Loucy (cell line): ENCODE measurements at regions not wholly inside any gene's neighbourhood (a gene's known extent, or its start where the extent isn't known, plus 50 kb on each side); places are given as distances from the start of the nearest gene placed in this dataset.

Experiments used
- H2AFZ ChIP-seq: fragments of 200-600 bp; sonication (generic); 2 replicates; pipeline ENCODE4 v1.6.0; 2016; ENCODE audit warnings: antibody characterized with exemption, mild to moderate bottlenecking, low read length, moderate library complexity
- H3F3A ChIP-seq: fragments of 200-600 bp; 2 replicates; pipeline ENCODE4 v1.6.0; 2016; ENCODE audit warnings: antibody characterized with exemption, low read depth, mild to moderate bottlenecking
- H3K27me3 ChIP-seq: fragments of 200-600 bp; sonication (generic); 2 replicates; pipeline ENCODE4 v1.6.1; 2014; ENCODE audit warnings: low read length, mild to moderate bottlenecking; ENCODE audit not compliant: insufficient read depth, poor library complexity, severe bottlenecking
- H3K36me3 ChIP-seq: fragments of 200-600 bp; sonication (generic); 2 replicates; pipeline ENCODE4 v1.6.1; 2016; ENCODE audit warnings: low read length; ENCODE audit not compliant: insufficient read depth
- H3K4me1 ChIP-seq: fragments of 200-600 bp; sonication (generic); 2 replicates; pipeline ENCODE4 v1.5.1; 2014; ENCODE audit warnings: low read length, mild to moderate bottlenecking; ENCODE audit not compliant: insufficient read depth, poor library complexity, severe bottlenecking
- H3K4me2 ChIP-seq: fragments of 200-600 bp; sonication (generic); 2 replicates; pipeline ENCODE4 v1.6.0; 2014; ENCODE audit warnings: antibody characterized with exemption, low read length, low read depth, mild to moderate bottlenecking; ENCODE audit not compliant: poor library complexity, severe bottlenecking
- H3K4me3 ChIP-seq: fragments of 200-600 bp; sonication (generic); 2 replicates; pipeline ENCODE4 v1.5.1; 2014; ENCODE audit warnings: low read length, mild to moderate bottlenecking, mixed read lengths; ENCODE audit not compliant: poor library complexity, severe bottlenecking
- H3K79me2 ChIP-seq: fragments of 200-600 bp; sonication (generic); 2 replicates; pipeline ENCODE4 v1.6.1; 2014; ENCODE audit warnings: low read length; ENCODE audit not compliant: insufficient read depth
- H3K9ac ChIP-seq: fragments of 200-600 bp; sonication (generic); 2 replicates; pipeline ENCODE4 v1.6.0; 2014; ENCODE audit warnings: mild to moderate bottlenecking, low read depth, low read length, moderate library complexity; ENCODE audit not compliant: poor library complexity, severe bottlenecking
- H3K9me2 ChIP-seq: fragments of 200-600 bp; sonication (generic); replicated peaks from 2 replicates; pipeline ENCODE4 v1.6.1; 2016; ENCODE audit warnings: low read depth, low read length, mixed read lengths
- H3K9me3 ChIP-seq: fragments of 200-600 bp; sonication (generic); 2 replicates; pipeline ENCODE4 v1.6.1; 2014; ENCODE audit warnings: mild to moderate bottlenecking, antibody characterized with exemption, low read length, low read depth; ENCODE audit not compliant: insufficient read depth
- H4K20me1 ChIP-seq: fragments of 200-600 bp; sonication (generic); 2 replicates; pipeline ENCODE4 v1.6.0; 2014; ENCODE audit warnings: antibody characterized with exemption, low read length, mild to moderate bottlenecking; ENCODE audit not compliant: insufficient read depth, poor library complexity, severe bottlenecking
- CTCF ChIP-seq: fragments of 200-600 bp; sonication (generic); conservative IDR thresholded peaks from 2 replicates; pipeline ENCODE4 v1.5.1; 2014; ENCODE audit warnings: mild to moderate bottlenecking, antibody characterized with exemption, low read length
- EZH2phosphoT487 ChIP-seq: fragments of 200-600 bp; IDR thresholded peaks from 2 replicates; pipeline ENCODE4 v1.6.1; 2018; ENCODE audit warnings: antibody characterized with exemption, mild to moderate bottlenecking, moderate library complexity, borderline replicate concordance

DNA sequence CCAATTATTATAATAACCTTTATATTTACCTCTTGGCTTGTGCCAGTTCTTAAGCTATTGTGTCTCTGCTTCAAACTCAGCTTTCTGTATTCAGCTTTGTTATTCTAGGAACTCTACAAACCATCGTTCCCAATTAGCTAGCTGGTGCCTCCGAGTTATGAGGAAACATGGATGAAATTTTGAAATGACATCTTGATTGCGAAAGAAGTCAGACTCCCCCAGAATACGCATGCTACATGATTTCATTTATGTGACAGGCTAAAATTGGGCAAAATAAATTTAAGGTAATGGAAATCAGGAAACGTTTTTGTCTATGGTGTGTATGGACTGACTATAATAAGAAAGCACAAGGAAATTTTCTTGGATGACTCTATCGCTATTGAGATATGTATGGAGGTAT is 256.8 kb upstream of the NCAM2 start:
- H3K27me3 ChIP-seq: no peaks in the 10 kb centered on the region
- H3K9ac ChIP-seq: no peak overlapping the region
- H3K4me2 ChIP-seq: no peak overlapping the region
- TF ChIP-seq CTCF (no peak), EZH2phosphoT487 (no peak)
- no peaks in the 10 kb centered on the region for H4K20me1 ChIP-seq
- no peaks in the 10 kb centered on the region for H3K36me3 ChIP-seq
- no peak overlapping the region for H2AFZ ChIP-seq
- H3K4me3 ChIP-seq: no peak overlapping the region
- H3F3A ChIP-seq: no peaks in the 10 kb centered on the region
- H3K9me3 ChIP-seq: no peaks in the 10 kb centered on the region
- no peaks in the 10 kb centered on the region for H3K9me2 ChIP-seq
- no peaks in the 10 kb centered on the region for H3K79me2 ChIP-seq
- no peaks in the 10 kb centered on the region for H3K4me1 ChIP-seq

GRCh38 chr21:20760221-20760620 is 238.0 kb upstream of the NCAM2 start:
- no peak overlapping the region for H3K4me2 ChIP-seq
- no peaks in the 10 kb centered on the region for H3K9me3 ChIP-seq
- H3K27me3 ChIP-seq: no peaks in the 10 kb centered on the region
- no peaks in the 10 kb centered on the region for H3F3A ChIP-seq
- H3K4me1 ChIP-seq: no peaks in the 10 kb centered on the region
- no peak overlapping the region for H3K9ac ChIP-seq
- TF ChIP-seq EZH2phosphoT487: no peak
- no peak for TF ChIP-seq CTCF
- H3K36me3 ChIP-seq: no peaks in the 10 kb centered on the region
- no peak overlapping the region for H3K4me3 ChIP-seq
- H2AFZ ChIP-seq: no peak overlapping the region
- H3K79me2 ChIP-seq: no peaks in the 10 kb centered on the region
- H4K20me1 ChIP-seq: no peaks in the 10 kb centered on the region
- H3K9me2 ChIP-seq: no peaks in the 10 kb centered on the region

DNA sequence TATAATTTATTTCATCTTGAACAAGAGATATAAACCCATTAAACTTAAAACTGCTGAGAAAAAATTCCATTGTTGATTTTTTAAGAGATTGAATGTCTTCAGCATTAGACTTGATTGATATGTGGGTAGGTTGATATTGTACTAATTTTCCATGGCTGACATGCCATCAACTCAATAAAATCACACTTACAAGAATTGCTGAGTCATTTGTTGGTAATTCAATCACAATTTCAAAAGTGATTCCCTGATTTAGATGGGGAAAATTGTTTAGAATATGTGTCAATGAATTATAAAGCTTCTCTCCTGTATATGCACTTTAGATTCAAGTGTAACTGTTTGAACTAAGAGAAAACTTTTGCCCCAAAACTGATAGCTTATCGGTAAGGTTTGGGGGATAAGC is 223.5 kb upstream of the NCAM2 start:
- Histone ChIP-seq H3F3A (no peaks in the 10 kb centered on the region), H3K9me2 (no peaks in the 10 kb centered on the region), H2AFZ (no peak overlapping the region), H3K9ac (no peak overlapping the region), H3K9me3 (no peaks in the 10 kb centered on the region), H3K27me3 (no peaks in the 10 kb centered on the region), H3K4me1 (no peaks in the 10 kb centered on the region), H3K36me3 (no peaks in the 10 kb centered on the region), H3K79me2 (no peaks in the 10 kb centered on the region), H3K4me2 (no peak overlapping the region), H4K20me1 (no peaks in the 10 kb centered on the region), H3K4me3 (no peak overlapping the region)
- TF ChIP-seq EZH2phosphoT487 (no peak), CTCF (no peak)
